Epidermal melanocyte (primary cell): ENCODE measurements at regions not wholly inside any gene's neighbourhood (a gene's known extent, or its start where the extent isn't known, plus 50 kb on each side); places are given as distances from the start of the nearest gene placed in this dataset.

Experiments
- DNase-seq: peaks from one replicate; pipeline ENCODE4 v3.0.0; 2011; ENCODE audit warnings: low spot score; ENCODE audit not compliant: insufficient read length

DNA sequence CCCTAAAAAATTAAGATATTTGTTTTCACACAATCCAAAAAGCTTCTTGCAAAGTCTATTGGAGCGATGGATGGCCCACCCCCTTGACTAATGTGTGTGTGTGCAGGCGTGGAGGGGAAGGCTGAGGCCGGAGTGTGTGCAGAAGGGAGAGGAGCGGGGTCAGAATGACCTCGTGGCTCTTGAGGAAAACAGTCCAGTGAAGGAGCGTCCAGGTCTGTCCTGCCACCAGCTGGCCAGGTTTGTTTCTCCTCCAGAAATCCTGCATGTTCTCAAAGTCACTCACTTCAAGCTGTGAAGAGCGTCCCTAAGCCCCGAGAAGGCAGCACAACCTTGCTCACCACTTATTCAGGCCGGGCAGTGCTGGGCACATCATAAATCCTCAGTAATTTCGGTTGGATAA lies 69.5 kb upstream of the SSX2IP start:
- DNase-seq, result no peak

DNA sequence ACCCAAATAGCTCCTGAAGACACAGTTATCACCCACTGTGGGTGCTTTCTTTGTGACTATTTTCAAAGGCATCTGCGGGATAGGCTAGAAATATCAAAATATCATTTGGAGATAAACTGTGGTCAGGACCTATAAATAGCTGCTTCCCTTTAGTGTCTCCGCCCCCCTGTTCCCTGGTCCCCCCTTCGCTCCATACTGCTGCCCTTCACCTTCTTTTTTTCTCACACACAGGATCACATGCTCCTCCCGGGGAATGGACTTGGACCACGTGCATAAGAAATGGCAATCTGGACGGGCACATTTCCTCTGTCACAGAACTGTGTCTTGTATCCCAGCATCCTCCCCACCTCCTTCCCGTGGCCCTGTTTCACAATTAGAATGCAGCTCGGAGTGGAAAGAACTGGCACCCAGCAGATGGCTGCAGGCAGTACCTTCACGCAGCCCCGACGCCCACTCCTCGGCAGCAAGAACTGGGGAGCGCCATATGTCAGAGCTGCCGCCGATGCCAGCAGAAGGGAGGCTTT lies 68.8 kb upstream of the SSX2IP start:
- no peak for DNase-seq

DNA sequence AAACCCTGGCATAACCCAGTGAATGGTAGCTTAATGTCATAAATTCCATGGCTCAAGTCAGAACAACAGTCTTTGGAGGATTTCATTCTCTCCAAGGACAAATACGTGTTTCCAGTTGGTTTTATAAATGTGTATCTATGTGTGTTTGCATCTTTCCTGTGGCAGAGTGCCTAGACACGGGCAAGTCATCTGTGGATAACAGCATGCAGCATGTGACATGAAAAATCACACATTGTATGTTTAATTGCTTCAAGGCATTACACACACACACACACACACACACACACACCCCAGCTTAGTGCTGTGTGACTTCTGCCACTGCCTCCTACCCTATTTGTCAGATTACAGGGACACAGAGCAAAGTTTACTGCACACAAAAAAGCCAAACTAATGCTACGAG lies 68.2 kb upstream of the SSX2IP start:
- no peak for DNase-seq

DNA sequence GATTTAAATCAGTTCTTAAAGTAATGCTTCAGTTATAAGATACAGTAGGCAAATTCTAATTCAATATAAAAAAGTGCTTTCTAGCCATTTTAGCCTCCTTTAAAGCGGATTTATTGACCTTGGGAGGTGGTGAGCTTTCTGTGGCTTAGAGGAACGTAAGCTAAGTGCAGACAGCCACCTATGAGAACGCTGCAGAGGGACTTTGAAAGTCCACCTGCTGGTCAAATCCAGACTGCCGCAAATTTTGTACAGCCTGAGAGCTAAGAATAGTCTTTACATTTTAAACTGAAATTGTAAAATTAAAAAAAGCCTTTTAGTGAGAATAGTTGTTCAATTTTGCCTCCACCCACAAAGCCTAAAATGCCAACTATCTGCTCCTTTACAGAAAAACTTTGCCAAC lies 67.0 kb upstream of the SSX2IP start:
- no peak for DNase-seq

DNA sequence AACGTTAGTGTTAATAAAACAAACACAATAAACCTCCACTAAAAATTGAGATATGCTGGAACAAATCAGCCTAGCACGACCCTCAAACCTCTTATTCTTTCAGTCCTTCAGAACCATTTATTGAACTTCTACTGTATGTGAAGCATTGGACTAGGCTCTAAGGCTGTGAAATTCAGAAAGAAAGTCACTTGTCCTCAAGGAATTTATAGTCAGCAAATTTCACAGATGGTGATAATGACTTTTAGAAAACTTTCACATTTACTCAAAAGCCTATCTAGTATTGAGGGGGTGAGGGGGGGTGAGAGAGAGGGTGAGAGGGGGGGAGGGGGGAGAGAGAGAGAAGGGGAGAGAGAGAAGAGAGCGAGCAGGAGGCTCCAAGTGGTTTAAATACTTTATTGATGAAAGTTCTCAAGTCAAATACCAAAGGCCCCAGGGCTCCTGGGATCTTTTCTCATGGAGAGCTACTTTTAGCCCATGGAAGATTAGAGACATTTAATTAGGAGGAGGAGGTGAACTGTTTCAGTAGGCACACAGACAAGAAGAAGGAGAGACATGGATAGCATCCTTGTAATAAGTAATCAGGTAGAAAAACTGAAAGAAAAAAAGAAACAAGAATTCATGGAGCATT lies 66.3 kb upstream of the SSX2IP start:
- DNase-seq, result no peak

DNA sequence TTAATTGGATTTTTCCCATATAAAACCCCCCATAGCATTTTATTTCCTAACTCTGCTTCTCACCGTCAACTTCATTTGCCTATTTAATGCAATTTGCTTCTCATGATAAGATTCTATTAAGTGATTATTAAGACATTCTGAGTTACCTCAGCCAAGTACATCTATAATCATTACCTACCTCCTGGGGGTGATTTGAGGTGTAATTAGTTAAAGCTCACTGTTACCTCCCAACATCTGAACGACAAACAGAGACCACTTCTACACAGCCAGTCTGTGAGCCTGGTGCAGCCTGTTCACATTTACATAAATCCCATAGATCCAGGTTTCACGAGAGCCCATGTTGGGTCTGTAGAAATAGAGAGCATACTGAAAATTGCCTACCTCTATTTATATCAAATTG lies 65.7 kb upstream of the SSX2IP start:
- DNase-seq, result no peak

DNA sequence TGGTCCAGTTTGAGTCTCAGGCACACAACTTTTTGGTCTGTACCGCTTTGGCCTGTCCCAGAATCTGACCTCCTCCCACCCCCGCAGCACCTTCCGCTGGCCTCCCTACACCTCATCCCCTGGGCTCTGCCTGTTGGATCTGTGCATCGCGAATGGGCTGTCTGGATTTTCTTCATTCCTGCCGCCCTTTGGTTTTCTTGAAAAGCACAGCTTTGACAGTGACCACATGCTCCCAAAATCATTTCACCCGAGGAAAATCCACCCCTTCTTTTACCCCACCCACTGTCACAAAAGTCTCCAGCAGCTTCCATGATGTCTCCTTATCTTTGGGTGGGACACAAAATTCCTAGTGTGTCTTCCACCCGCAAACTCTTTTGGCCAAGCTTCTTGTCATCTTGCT lies 65.0 kb upstream of the SSX2IP start:
- DNase-seq, result no peak

DNA sequence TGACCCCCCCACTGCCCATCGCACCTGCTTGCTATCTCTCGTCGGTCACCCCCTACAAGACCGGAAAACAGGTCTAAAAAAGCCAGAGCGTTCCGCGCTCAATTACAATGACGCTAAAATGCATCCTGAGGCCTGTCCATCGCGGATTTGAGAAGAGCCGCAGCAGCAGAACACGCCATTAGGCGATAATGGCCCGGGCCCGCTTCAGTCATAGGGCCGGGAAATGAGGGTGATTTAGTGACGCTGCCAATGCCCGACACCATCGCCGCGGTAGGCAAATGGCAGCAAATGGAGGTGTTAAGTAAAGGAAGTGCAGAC lies 64.1 kb upstream of the SSX2IP start:
- no peak for DNase-seq

DNA sequence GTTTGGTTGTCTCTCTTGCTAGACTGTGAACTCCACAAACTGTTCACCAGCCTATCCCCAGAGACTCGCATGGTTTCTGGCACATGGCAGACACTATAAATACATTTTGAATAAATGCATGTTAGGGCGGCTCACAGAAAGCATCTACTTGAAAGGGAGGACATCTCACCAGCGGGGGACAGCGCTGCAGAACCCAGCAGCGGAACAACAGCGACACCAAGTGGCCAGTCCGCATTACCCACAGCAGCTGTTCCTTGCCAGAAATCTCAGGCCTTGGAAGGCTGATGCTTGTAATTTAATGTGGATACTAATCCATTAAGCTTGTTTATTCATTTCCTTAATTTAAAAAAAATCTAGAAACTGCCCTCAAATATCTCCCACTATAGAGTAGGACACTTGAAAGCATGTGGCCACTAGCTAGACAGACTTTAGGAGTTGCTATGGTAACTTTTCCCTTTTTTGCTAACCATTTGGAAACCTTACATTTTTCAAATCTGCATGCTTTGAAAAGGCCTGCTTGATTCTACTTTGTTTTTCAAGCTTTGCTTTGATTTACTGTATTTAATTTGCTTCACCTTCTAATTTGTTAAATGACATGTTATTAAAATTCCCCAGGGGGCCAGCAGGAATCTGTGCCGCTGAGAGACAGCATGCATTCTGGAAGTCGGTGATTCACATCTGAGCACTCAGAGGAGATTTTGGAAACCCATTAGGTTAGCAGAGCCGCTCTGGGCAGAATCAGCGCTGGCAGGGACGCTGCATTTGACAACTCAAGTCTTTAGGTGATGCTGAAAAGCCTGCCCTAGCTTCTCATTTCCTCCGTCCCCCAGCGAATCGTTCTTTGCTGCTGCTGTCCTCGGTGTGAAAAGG lies 63.5 kb upstream of the SSX2IP start:
- DNase-seq, result peak; percentile 62

DNA sequence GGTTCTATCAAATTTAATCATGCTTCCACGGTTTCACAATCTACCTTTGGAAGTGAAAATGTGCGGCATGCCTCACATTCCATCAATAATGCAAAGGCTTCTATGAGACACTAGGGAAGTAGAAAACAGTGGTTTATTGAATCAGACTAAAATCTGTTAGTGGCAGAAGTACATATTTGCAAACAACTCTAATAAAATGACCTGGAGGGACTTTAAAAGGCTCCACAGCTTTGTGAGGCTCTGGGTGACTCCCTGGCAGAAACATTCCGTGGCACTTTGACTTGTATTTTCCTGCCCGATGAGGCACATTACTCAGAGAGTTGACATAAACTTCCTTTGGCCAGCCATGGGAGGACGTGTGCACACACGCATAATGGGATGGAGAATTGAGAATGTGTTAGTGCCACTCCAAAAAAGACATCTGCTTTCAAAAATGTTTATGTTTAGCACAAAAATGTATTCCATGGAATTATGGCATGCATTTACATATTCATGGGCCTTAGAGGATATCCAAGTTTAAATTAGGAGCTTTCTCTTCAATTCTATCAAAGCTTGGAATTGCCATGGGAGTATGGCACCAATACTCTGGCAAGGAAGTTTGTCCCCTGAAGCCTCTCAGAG lies 60.0 kb upstream of the SSX2IP start:
- no peak for DNase-seq

DNA sequence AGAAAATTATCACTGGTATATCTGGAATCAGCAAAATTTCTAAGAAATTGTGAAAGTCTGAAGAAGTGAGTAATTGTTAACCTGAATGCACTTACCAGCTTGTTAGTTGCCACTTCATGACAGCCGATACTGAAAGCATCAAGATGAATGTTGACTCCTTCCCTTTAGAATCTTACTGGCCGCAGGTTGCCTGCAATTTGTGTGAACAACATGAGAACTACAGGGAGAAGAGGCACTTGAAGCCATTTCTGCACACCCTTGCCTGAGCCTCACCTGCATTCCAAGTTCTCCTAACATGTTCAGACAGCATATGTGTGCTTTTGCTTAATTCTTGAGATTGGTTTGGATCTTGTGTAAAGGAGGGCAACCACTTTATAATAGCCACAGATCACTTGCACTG lies 59.2 kb upstream of the SSX2IP start:
- DNase-seq, result no peak

DNA sequence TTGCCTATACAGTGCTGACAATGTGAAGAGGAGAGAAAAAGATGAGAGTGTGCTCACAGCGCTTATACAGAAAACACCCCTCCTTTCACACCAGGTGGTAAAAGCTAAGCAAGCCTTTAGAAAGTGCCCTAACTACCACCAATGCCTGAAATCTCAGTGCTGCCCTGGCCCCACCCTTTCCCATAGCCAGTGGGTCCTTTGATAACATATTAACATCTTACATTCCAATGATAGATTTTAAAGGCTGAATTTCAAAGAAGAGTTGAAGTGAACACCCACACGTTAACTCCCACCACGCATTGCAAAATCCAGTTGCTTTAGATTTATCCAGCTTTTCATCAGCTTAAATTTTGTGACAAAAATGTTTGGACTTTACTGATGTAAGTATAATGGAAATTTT lies 58.1 kb upstream of the SSX2IP start:
- DNase-seq, result no peak

DNA sequence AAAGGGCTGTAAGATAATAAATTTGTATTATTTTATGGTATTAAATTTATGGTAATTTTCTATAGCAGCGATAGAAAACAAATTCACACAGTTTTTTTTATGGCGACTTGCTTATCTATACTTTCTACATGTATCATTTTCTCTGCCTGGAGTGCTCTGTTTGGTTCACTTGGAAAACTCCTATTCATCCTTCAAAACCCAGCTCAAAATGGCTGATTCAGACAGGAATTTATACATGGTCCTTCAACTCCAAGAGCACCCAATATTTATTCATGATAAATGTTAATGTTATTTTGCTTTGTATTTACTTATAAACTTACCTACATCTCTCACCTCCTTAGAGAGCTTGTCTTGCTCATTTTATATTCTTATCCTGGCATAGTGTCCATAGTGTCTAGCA lies 55.6 kb upstream of the SSX2IP start:
- DNase-seq, result no peak

DNA sequence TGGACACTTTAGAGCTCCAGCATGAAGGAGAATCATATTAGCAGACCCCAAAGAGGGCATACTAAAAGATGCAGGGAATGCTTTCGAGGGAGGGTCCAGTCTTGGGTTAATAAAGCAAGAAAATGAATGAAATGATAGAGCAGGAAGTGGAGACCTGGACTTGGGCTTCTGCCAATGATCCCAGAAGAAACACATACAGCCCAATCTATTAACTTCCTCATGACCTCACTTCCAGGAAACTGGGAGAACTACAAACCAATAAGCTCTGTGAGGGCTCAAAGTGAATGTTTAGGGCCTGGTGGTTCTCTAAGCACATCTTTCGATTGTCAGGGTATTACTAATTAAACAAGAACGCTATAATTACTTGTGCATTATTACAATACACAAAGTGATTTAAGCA lies 53.6 kb upstream of the SSX2IP start:
- no peak for DNase-seq

DNA sequence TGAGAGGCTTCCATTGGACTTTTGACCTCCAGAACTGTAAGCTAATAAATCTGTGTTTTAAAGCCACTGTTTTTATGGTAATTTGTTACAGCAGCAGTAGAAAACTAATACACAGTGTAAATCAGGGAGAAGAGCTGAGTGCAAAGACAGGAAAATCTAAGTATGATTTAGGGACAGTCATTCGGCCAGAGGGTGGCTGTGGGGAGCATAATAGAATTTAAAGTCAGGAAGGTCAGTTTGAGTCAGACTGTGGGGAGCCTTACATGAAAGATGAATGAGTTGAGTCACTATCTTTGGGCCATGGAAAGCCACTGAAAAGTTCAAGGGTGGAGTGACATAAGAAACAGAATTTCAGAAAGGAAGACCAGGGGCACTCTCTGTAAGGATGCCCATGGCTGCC lies 52.4 kb upstream of the SSX2IP start:
- DNase-seq, result no peak

DNA sequence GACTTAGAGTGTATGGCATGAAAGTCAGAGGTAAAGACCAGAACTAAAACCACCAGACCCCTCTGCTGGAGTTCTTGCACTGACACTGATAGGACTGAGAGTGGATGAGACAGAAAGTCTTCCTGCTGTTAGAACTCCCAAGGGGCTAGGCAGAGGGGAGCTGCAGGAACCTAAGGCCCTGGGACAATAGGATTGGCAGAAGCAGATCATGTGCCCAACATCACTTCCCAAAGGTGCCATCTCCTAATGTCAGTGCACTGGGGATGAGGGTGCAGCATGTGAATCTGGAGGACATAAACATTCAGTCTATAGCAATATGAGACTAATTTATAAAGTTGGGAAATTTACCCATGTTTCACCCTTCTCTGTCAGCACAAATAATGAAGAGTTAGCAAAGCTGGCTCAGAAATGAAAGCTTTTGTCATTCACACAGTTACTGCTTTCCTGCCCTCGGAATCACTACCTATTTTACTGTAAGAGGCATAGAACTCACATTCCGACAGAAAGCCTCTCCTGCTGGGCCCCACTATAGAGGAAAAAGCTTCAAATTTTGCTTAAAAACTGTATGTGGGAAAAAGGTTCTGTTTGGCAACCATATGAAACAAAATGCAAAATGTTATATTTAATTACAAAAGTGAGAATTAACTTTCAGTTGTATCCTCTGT lies 49.9 kb upstream of the SSX2IP start:
- no peak for DNase-seq
